GM04504 (cell line): ENCODE measurements at regions not wholly inside any gene's neighbourhood (a gene's known extent, or its start where the extent isn't known, plus 50 kb on each side); places are given as distances from the start of the nearest gene placed in this dataset.
"Not testable (repeated sequence)": the region's sequence is repeated elsewhere in the genome, so short reads cannot be mapped to it uniquely, and the experiment has no call there.

ENCODE experiments used
- DNase-seq: peaks from one replicate; pipeline ENCODE4 v3.0.0-alpha.2; 2012; ENCODE audit warnings: low read depth

DNA sequence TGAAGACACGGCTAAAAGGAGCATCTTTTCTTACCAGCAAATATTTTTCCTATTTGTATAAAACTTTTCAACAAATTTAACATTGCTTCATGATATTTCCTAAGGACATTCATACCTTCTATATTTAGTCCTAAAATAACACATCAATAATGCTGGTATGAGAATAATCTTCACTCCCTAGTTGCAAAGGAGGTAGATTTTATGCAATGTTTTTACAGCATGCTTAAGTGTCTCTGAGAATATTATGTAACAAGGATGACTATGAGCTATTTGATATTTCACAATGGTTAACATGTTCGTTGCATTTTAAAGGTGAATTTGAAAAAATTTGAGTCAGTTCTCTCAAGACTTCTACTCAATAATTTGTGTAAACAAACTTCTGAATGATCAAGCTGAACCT lies 506.7 kb downstream of the NUP35 start:
- DNase-seq, result no peak

DNA sequence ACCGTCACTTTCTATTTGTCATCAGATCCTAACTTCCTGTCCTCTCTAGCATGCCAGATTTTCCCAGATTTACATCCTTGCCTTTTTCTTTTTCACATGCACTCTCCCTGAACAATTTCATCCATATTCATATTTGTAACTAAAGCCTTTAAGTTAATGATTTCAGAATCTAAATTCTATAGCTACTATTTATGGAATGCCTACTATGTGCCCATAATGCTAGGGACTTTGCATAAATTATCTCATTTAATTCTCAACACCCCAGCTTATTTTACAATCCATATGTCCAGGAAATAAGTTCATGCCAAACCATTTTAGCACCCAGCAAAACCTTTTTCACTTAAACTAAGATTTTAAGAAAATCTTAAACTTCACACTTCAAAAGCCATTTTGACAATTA lies 531.9 kb downstream of the NUP35 start:
- no peak for DNase-seq

DNA sequence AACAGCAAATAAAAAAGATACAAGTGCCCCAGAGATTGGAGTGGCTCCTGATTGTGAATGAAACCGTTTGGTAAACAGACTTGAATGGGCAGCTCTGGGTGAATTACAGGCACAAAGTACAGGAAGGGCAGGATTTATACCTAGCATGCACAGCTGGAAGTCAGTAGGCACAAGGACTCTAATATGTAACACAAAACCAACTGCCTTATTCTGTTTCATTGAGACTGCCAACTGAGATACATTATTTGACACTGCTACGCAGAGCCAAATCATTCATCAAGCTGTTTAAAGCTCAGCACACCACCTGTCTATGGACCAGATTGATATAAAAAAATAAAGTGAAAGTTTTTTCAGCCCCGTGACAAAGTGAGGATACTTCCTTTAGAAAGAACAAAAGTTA lies 541.2 kb downstream of the NUP35 start:
- DNase-seq, result no peak

DNA sequence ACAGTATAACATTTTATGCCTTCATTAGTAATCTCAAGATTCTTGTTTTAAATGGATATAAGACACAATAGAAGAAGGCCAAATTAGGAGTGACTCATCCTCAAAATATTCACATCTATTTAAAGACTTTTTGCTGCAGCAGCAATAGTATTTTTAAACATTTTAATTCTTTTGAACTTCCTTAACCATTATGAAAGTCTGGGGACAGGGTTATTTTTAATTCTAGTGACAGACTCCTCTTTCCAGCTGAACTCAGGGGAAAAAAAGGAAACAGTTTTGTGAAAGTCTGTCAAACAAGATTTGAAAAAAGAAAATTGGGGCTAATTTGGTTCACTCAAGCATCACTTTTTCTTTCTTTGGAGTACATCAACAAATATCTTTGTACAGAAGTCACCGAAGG lies 541.8 kb downstream of the NUP35 start:
- DNase-seq, result no peak

DNA sequence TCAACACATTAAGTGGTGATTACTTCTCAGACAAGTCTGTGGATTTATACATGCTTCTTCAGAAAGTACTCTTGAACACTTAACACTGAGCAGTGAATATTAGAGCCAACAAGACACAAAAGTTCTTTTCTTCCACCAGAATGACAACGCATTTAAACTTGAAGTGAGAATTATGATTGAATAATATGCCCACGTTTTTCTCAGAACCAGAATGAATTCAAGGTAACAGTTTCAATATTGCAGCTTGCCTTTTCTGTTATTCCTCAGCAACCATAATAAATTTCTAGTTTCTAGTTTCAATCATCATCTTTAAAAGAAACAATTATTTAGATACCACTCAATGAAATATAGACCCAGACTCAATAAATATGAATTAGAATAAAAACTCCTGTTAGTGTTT lies 547.0 kb downstream of the NUP35 start:
- DNase-seq, result no peak

DNA sequence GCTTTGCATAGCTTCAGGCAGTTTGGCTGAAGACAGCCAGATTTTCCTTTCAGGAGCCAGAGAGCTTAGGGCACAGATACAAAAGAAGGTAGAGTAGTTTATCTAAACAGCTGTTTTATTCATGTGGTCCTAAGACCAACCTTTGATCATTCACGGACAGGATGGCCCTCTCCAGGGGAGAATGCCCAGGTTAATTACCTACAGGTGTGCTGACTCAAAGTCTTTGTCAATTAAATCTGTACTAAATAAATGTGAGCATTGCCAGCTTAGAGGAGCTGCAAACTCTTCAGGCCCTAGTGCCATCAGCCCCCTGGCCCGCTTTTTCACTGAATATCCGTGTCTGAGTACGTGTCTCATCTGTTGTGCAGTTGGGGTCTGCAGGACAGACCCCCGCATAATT lies 554.7 kb downstream of the NUP35 start:
- no peak for DNase-seq

DNA sequence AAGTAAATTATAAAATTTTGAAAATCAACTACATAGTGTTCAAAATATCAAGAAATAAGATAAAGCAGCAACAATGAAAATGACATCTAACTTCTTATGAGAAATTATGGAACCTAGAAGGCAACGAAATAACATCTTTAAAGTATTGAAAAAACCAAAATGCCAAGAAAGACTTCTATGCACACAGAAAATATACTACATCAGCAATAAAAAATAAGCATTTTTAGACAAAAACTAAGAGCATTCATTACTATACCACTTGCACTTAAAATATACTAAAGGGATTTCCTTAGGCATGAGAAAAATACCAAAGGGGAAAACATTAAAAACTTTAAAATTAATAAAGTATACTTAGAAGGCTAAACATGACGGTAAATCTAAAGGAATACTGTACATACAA lies 556.3 kb downstream of the NUP35 start:
- DNase-seq, result no peak

DNA sequence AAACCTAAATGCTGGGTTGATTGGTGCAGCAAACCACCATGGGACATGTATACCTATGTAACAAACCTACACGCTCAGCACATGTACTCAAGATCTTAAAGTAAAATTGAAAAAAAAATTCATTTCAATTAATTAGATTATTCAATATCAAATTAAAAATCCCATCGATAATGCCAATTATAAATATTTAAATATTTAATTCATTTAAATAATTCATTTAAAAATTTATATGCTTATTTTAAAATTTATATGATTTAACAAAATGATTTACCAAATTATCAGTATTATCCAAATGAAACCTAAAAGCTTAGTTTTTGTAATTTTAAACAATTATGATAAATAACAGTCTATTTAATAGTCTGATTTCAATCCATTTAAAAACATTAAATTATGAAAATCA lies 560.4 kb downstream of the NUP35 start:
- no peak for DNase-seq

DNA sequence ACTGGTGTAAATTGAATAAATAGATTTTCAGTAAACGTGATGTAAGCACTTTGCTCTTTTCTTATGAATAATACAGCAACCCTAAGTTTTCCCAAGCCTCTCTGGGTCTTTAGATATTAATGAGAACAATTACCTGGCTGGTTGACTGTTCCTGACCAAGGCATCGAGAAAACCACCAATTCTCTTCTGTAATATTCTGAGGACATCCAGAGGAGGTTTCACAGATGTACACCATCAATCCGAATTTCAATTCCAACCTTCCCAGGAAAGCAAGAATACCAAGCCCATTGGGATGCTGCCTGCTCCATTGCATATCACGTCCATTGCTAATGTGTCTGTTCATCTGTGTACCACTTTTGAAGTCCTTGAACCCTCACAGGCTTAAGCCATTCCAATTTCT lies 571.8 kb downstream of the NUP35 start:
- DNase-seq, result no peak

DNA sequence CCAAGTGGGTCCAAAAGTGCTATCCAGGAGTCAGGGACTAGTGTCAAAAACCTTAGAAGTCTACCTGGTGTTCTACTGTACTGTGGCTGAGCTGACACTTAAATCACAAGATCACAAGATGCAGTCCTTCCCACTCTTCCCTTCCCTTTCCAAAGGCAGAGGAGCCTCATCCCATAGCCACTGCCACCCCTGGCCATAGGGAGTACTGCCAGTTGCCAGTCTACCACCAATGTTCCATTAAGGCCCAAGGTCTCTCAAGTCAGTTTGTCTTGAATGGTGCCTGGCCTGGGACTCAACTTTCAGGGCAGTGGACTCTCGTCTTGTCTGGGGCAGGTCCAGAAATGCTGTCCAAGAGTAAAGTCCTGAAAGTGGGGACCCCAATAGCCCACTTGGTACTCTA lies 585.6 kb downstream of the NUP35 start:
- no peak for DNase-seq

DNA sequence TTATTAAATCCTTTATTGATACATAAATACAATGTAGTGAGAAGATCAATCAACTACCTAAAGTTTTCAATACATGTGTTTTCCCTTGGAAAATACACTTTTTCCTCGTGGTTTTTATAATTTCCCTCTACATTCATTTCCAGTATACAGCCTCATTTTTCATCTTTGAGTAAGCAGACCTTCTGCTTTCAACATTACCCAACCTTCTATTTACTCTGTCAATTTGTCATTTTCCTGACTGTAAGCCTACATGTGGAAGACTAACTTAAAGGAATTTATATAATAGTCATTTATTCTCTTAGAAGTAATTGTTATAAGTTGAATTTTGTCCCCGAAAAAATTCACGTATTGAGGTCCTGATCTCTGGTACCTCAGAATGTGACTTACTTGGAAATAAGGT lies 594.0 kb downstream of the NUP35 start:
- no peak for DNase-seq

DNA sequence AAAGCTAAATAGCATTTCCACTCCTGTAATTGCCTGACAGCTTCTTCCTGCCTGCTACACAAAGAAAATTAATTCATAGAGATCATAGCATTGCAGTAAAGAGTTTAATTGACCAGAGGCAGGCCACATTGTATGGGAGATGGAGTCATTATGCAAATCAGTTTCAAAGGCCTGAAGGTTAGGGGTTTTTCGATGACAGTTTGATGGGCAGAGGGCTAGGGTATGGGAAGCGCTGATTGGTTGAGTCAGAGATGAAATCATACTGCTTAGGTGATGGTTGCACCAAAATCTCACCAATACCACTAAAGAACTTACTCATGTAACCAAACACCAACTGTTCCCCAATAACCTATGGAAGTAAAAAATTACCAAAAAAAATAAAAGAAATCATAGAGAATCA lies 599.0 kb downstream of the NUP35 start:
- DNase-seq, result no peak

DNA sequence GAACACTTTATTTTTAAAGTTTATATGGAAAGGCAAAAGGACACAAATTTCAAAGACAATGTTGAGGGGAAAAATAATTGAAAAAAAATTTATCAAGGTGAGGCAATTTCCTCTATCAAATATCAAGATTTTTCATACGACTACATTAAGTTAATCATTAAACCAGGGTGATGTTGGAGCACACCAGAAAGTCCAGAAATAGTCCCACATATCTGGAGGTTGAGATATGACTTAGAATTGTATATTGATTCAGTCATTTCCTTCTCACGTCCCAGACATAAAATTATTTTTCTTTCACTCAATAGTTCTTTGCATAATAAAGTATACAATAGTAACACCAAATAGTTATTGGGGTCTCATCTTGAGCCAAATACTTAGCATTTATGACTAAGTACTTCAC lies 605.1 kb downstream of the NUP35 start:
- no peak for DNase-seq

DNA sequence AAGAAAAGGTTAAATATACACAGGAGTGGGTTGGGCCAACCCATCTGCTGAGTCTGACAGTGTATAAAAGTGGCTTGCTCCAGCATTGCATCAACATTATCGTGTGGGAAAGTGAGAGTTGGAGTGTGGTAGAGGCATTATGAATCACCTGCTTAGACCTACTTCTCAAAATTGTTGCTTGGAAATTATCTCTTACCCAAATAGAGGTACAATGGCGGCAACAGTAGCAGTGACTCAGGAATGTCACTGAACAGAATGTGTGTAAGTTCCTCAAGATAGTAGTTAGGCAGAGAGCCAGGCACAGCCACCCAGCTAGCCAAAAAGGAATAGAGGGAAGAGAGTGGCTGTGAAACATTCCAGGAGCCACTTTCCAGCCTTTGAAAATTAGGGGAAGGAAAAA lies 616.0 kb downstream of the NUP35 start:
- DNase-seq, result no peak

DNA sequence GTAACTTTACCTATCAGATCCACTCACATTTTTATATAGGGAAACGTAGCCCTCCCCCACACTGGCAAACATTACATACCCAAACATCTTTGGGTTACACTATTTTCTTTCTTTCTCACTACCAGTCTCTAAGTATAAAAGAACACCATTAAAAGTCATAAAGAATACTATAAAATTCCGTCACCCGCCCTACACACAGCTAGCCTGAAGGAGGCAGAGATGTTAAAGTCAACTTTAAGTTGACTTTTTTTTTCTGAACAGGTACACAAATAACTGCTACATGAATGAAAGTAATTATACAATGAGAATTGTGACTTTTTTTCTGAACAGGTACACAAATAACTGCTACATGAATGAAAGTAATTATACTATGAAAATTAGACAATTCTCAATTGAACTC lies 628.3 kb downstream of the NUP35 start:
- DNase-seq, result no peak

DNA sequence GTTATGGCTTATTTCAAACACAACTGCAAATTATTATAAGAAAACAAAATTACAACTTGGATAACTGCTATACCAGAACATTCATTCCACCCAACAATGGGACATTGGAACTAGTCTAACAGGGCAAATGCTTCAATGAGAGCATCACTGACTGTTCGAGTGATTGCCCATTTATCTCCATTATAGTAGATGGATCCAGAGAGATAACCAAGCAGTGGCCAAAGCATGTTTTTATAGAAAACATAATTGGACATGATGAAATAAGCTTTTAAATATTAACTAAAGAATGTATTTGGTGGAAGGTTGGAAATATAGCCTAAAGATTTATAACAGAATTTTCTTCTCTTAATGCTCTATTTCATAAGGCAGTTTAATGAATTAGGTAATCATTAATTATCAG lies 634.8 kb downstream of the NUP35 start:
- no peak for DNase-seq

DNA sequence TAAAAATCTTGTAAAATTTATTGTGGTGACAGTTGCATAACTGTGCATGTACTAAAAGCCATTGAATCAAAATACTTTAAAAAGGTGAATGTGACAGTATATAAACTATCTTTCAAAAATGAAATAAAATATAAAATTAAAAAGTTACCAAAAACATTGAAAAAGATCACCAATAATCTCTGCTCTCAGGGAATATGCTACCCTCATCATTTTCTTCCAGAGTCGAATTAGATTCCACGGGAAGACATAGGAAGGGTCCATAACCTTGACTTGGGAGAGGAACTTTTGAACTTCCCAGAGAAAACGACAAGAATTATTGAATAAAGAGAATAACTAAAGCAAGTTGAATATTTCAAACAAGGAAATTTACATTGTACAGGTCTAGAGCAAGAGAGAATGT lies 649.5 kb downstream of the NUP35 start:
- no peak for DNase-seq

DNA sequence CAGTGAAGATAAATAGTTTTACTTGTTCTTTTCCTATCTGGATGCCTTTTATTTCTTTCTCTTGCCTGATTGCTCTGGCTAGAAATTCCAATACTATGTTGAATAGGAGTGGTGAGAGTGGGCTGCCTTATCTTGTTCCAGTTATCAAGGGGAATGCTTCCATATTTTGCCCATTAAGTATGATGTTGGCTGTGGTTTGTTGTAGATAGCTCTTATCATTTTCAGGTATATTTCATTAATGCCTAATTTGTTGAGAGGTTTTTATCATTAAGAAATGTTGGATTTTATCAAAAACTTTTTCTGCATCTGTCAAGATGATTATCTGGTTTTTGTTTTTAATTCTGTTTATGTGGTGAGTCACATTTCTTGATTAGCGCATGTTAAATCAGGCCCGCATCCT lies 655.8 kb downstream of the NUP35 start:
- no peak for DNase-seq

DNA sequence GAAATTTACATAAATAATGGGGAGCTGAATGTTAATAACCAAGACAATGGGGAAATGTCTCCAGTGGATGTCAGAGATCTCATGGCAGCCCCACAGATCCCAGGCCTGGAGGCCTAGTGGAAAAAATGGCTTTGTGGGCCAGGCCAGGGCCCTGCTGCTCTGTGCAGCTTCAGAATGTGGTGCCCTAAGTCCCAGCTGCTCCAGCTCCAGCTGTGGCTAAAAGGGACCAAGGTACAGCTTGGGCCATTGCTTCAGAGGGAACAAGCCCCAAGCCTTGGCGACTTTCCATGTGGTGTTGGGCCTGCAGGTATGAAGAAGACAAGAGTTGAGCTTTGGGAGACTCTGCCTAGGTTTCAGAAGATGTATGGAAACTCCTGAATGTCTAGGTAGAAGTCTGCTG lies 658.2 kb downstream of the NUP35 start:
- DNase-seq, result no peak

DNA sequence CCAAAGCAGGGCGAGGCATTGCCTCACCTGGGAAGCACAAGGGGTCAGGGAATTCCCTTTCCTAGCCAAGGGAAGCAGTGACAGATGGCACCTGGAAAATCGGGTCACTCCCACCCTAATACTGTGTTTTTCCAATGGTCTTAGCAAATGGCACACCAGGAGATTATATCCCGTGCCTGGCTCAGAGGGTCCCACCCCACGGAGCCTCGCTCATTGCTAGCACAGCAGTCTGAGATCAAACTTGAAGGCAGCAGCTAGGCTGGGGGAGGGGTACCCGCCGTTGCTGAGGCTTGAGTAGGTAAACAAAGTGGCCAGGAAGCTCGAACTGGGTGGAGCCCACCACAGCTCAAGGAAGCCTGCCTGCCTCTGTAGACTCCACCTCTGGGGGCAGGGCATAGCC lies 664.6 kb downstream of the NUP35 start:
- DNase-seq, result not testable (repeated sequence)

DNA sequence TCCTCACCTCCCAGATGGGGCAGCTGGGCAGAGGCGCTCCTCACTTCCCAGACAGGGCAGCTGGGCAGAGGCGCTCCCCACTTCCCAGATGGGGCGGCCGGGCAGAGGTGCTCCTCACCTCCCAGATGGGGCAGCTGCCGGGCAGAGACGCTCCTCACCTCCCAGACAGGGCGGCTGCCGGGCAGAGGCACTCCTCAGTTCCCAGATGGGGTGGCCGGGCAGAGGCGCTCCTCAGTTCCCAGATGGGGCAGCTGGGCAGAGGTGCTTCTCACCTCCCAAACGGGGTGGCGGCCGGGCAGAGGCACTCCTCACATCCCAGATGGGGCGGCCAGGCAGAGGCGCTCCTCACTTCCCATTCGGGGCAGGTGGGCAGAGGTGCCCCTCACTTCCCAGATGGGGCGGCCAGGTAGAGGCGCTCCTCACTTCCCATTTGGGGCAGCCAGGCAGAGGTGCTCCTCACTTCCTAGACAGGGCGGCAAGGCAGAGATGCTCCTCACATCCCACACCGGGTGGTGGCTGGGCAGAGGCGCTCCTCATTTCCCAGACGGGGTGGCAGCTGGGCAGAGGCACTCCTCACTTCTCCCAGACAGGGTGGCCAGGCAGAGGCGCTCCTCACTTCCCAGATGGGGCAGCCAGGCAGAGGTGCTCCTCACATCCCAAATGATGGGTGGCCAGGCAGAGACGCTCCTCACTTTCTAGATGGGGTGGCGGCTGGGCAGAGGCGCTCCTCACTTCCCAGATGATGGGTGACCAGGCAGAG lies 668.1 kb downstream of the NUP35 start:
- DNase-seq, result not testable (repeated sequence)

DNA sequence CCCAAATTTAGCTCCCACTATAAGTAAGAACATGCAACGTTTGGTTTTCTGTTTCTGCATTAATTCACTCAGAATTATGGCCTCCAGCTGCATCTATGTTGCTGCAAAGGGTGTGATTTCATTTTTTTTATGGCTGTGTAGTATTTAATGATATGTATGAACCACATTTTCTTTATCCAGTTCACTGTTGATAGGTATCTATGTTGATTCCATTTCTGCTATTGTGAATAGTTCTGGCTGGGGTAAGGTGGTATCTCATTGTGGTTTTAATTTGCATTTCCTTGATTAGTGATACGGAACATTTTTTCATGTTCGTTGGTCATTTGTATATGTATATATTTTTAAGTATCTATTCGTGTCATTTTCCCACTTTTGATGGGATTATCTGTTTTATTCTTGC lies 674.3 kb downstream of the NUP35 start:
- DNase-seq, result no peak

DNA sequence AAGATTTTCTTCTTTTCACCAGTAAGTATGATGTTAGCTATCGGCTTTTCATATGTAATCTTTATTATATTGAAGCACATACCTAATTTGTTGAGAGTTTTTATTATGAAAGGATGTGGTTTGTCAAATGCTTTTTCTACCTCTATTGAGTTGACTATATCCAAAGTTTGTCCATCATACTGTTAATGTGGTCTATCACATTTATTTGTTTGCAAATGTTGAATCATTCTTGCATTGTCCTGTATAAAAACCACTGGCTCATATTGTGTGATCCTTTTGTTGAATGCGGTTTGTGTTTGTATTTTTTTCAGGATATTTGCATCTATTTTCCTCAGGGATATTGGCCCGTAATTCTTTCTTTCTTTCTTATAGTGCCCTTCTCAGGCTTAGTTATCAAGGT lies 675.5 kb downstream of the NUP35 start:
- DNase-seq, result no peak

DNA sequence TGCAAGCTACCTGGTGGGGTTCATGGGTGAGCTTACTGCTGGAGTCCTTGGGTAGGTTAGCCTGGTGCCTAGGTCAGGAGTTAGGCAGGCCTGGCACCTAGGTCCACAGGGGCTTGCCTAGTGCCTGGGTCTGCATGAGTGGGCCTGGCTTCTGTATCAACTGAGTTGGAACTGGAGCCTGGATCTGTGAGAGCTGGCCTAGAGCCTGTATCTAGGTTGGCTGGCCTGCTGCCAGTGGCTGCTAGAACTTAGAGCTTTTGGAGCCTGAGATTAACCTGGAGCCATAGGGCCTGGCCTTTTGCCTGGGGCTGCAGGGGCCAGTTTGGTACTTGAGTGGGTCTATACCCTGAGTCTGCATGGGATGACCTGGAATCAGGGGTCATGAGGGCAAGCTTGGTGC lies 679.4 kb downstream of the NUP35 start:
- no peak for DNase-seq

DNA sequence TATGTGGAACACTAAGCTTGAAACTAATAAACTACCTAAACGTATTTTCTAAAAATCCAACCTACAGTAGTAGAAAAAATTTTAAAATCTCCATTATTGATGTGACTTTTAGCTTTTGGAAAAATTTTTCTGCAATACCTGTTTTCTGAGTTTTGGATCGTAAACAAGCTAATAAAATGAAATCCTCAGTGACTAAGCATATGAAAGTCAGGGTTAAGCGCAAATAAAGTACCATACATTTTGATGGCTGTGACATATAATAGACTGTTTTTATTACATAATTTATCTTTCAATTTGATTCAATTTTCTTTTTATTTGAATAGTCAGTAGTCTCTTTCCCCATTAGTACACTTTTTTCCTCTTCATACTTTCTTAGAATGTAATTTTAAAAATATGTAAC lies 683.6 kb downstream of the NUP35 start:
- DNase-seq, result no peak
